Lower lobe of right lung (tissue), 2 donors: ENCODE measurements at regions not wholly inside any gene's neighbourhood (a gene's known extent, or its start where the extent isn't known, plus 50 kb on each side); places are given as distances from the start of the nearest gene placed in this dataset.

Experiments used
- ATAC-seq, 2 donors: fragments of 200-7000 bp; cut with Tn5 transposase; one replicate each; pipeline ENCODE4 v1.9.1; 2020 to 2022; ENCODE audit warnings: mild to moderate bottlenecking in 2 of 2, moderate library complexity in 2 of 2
- DNase-seq: peaks from one replicate; pipeline ENCODE4 v3.0.0-alpha.2; 2020
- H3K27ac ChIP-seq: fragments of 200-600 bp; one replicate; pipeline ENCODE4 v1.8.0; 2022
- H3K27me3 ChIP-seq: fragments of 200-600 bp; one replicate; pipeline ENCODE4 v1.8.0; 2022; ENCODE audit warnings: low read depth
- H3K36me3 ChIP-seq: fragments of 200-600 bp; one replicate; pipeline ENCODE4 v1.8.0; 2022; ENCODE audit warnings: mild to moderate bottlenecking
- H3K4me1 ChIP-seq: fragments of 200-600 bp; one replicate; pipeline ENCODE4 v1.8.0; 2022
- H3K4me3 ChIP-seq: fragments of 200-600 bp; one replicate; pipeline ENCODE4 v1.8.0; 2022; ENCODE audit warnings: mild to moderate bottlenecking
- H3K9me3 ChIP-seq: fragments of 200-600 bp; one replicate; pipeline ENCODE4 v1.8.0; 2022
- intact Hi-C: fragments of 100-400 bp; cut with DNase I; formaldehyde crosslinking; loops from one replicate; pipeline ENCODE4 v1.11.0; 2022
- TF ChIP-seq, protein P1 (sequence below): fragments of 200-600 bp; IDR thresholded peaks from one replicate; pipeline ENCODE4 v1.8.0; 2022; ENCODE audit warnings: antibody characterized with exemption, mild to moderate bottlenecking
- donor health status: DM: no; HTN: yes; CAD: no; lungs with severe emphysema.

DNA sequence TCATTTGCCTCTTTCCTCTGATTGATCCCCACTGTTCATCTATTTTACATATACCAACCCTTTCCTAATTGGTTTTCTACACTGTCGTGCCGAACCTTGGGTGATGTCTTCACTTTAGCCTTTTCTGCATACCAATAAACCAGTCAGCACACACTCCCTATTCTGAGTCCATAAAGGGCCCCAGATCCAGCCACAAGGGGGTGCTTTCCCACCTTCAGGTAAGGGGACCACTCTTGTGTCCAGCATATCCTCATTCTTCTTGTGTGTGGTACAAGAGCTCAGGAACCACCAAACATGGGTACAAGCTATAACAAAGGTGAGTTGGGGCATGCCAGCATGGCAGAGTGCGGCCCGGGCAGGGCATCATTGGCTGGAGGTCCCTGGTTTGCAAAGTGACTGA is 859.8 kb downstream of the FSCB start:
- Histone ChIP-seq H3K4me1 (no peaks in the 10 kb centered on the region), H3K36me3 (no peaks in the 10 kb centered on the region), H3K27me3 (no peaks in the 10 kb centered on the region), H3K9me3 (no peaks in the 10 kb centered on the region), H3K4me3 (no peak overlapping the region), H3K27ac (no peak overlapping the region)
- DNase-seq = no peak
- intact Hi-C loops = no loop called here
- TF ChIP-seq, protein P1, sequence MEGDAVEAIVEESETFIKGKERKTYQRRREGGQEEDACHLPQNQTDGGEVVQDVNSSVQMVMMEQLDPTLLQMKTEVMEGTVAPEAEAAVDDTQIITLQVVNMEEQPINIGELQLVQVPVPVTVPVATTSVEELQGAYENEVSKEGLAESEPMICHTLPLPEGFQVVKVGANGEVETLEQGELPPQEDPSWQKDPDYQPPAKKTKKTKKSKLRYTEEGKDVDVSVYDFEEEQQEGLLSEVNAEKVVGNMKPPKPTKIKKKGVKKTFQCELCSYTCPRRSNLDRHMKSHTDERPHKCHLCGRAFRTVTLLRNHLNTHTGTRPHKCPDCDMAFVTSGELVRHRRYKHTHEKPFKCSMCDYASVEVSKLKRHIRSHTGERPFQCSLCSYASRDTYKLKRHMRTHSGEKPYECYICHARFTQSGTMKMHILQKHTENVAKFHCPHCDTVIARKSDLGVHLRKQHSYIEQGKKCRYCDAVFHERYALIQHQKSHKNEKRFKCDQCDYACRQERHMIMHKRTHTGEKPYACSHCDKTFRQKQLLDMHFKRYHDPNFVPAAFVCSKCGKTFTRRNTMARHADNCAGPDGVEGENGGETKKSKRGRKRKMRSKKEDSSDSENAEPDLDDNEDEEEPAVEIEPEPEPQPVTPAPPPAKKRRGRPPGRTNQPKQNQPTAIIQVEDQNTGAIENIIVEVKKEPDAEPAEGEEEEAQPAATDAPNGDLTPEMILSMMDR = no peak
- no peak for ATAC-seq

DNA sequence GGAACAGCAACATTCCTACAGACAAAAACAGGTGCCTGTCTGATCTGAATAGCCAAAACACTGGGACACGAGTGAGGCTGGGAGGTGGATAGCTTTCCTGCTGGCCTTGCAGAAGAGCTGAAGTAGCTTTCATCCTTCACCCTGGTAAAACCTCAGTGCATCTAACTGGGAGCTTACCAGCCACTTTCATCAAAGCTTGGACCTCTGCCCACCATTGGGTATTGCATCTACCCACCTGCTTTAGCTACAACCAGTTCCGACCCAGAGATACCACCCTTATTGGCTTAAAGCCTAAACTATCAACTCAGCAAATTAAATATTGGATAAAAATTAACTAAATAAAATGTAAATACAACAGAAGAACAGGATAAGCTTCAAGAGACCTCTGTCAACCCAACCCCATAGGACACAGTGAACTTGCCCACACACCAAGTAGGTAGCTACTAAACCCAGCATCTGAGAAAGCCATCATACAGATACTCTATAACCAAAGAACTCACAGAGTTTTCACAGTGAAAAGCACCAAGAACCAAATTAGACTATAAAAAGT is 866.3 kb downstream of the FSCB start:
- Histone ChIP-seq H3K27me3 (no peaks in the 10 kb centered on the region), H3K27ac (no peak overlapping the region), H3K9me3 (no peaks in the 10 kb centered on the region), H3K4me3 (no peak overlapping the region), H3K4me1 (no peaks in the 10 kb centered on the region), H3K36me3 (no peaks in the 10 kb centered on the region)
- intact Hi-C loops = no loop called here
- DNase-seq = no peak
- TF ChIP-seq, protein P1 = no peak
- no peak for ATAC-seq

GRCh38 chr14:43625294-43625693 is 881.8 kb downstream of the FSCB start:
- H3K27me3 ChIP-seq = no peaks in the 10 kb centered on the region
- no peak overlapping the region for H3K4me3 ChIP-seq
- intact Hi-C loops = no loop called here
- TF ChIP-seq, protein P1 = no peak
- DNase-seq (no peak), ATAC-seq (no peak)
- H3K4me1 ChIP-seq = no peaks in the 10 kb centered on the region
- no peaks in the 10 kb centered on the region for H3K36me3 ChIP-seq
- no peaks in the 10 kb centered on the region for H3K9me3 ChIP-seq
- H3K27ac ChIP-seq = no peak overlapping the region

DNA sequence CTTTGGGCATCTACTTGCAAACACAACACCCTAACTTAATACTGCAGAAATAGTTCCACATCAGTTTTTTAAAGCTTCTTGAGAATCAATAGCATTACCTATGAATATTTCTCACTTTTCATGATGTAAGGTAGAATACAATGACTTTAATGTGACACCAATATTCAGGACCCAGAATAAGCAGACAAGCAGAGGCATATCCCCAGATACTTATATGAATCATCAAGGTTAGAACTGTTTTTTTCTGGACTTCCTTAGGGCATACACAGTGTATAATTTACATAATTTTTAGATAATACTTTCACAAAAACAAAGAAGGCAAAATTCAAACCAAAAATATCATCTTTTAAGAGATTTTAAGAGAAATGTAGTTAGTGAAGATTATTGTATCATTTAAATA is 885.8 kb downstream of the FSCB start:
- ATAC-seq (no peak), DNase-seq (no peak)
- Histone ChIP-seq H3K4me3 (no peak overlapping the region), H3K27ac (no peak overlapping the region), H3K4me1 (no peaks in the 10 kb centered on the region), H3K27me3 (no peaks in the 10 kb centered on the region), H3K9me3 (no peaks in the 10 kb centered on the region), H3K36me3 (no peaks in the 10 kb centered on the region)
- intact Hi-C loops = no loop called here
- TF ChIP-seq, protein P1 = no peak

GRCh38 chr14:43595096-43595772 is 911.8 kb downstream of the FSCB start:
- no peaks in the 10 kb centered on the region for H3K4me1 ChIP-seq
- ATAC-seq = no peak

More at GRCh38 chr14:43595096-43595772, 911.8 kb downstream of the FSCB start:
- no peak overlapping the region for H3K4me3 ChIP-seq
- DNase-seq = no peak
- H3K27me3 ChIP-seq = no peaks in the 10 kb centered on the region
- intact Hi-C loops = no loop called here
- H3K27ac ChIP-seq = no peak overlapping the region
- no peaks in the 10 kb centered on the region for H3K9me3 ChIP-seq
- TF ChIP-seq, protein P1 = no peak
- H3K36me3 ChIP-seq = no peaks in the 10 kb centered on the region
